ENCODE measurements at regions not wholly inside any gene's neighbourhood (a gene's known extent, or its start where the extent isn't known, plus 50 kb on each side); places are given as distances from the start of the nearest gene placed in this dataset.
"Not testable (repeated sequence)": the region's sequence is repeated elsewhere in the genome, so short reads cannot be mapped to it uniquely, and the experiment has no call there.

GRCh38 chr6:126721581-126722160 is 381.8 kb downstream of the CENPW start:
- in situ Hi-C loops (cut with HindIII; ENCODE audit: low sequenced_read_pairs), result no loop called here
- no peak for DNase-seq (ENCODE audit: low spot score)

GRCh38 chr6:126722411-126722810 is 382.5 kb downstream of the CENPW start:
- DNase-seq (ENCODE audit: low spot score), result no peak
- in situ Hi-C loops (cut with HindIII; ENCODE audit: low sequenced_read_pairs), result no loop called here

GRCh38 chr6:126723541-126724170 is 383.7 kb downstream of the CENPW start:
- DNase-seq (ENCODE audit: low spot score), result no peak
- in situ Hi-C loops (cut with HindIII; ENCODE audit: low sequenced_read_pairs), result no loop called here

- in situ Hi-C loops (cut with HindIII; ENCODE audit: low sequenced_read_pairs), result no loop called here
Observed at GRCh38 chr6:126724821-126725220, 384.9 kb downstream of the CENPW start.

DNA sequence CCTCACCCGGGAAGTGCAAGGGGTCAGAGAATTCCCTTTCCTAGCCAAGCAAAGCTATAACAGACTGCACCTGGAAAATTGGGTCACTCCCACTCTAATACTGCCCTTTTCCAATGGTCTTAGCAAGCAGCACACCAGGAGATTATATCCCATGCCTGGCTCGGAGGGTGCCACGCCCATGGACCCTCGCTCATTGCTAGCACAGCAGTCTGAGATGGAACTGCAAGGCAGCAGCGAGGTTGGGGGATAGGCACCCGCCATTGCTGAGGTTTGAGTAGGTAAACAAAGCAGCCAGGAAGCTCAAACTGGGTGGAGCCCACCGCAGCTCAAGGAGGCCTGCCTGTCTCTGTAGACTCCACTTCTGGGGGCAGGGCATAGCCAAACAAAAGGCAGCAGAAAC is 386.5 kb downstream of the CENPW start:
- in situ Hi-C loops (cut with HindIII; ENCODE audit: low sequenced_read_pairs), result not testable (repeated sequence)

More at GRCh38 chr6:126724821-126725220, 384.9 kb downstream of the CENPW start:
- DNase-seq (ENCODE audit: low spot score), result no peak

GRCh38 chr6:126738146-126738545 is 380.3 kb upstream of the RSPO3 start:
- no peak for DNase-seq (ENCODE audit: low spot score)
- in situ Hi-C loops (cut with HindIII; ENCODE audit: low sequenced_read_pairs), result no loop called here

More for the DNA sequence above, 386.5 kb downstream of the CENPW start:
- DNase-seq (ENCODE audit: low spot score), result not testable (repeated sequence)

GRCh38 chr6:126738641-126739040 is 379.8 kb upstream of the RSPO3 start:
- no peak for DNase-seq (ENCODE audit: low spot score)
- in situ Hi-C loops (cut with HindIII; ENCODE audit: low sequenced_read_pairs), result no loop called here

GRCh38 chr6:126743076-126743475 is 375.4 kb upstream of the RSPO3 start:
- in situ Hi-C loops (cut with HindIII; ENCODE audit: low sequenced_read_pairs), result no loop called here
- DNase-seq (ENCODE audit: low spot score), result no peak

DNA sequence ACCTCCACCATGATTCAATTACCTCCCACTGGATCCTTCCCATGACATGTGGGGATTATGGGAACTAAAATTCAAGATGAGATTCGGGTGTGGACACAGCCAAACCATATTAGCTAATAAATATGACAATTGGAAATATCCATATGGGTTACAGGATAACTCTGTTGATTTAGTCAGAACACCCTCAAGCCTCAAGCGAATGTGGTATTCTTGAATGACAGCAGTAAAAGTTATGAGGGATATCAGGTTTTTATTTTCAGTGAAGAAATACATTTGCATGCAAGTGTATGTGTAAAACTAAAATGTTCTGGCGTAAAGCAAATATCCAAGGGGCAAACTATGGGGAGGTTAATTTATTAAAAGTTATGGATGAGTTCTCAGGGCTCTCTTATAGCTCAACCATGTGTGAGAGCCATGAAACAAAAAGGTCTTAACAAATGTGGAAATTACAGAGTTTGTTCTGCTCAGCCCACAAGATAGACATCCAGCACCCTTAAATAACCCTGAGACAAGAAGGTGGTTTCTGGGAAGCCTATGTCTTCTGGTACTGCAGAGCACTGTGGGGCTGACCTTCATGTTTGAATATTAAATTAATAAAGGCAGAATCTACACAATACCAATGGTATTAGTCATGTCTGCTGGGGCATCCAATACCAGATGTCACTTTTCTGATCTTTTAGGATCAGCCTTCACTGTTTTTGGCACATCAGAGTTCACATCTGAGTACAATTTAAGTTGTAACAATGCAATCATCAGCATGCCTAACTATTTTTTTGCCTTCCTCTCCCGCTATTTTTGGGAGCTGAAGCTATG is 370.5 kb upstream of the RSPO3 start:
- DNase-seq (ENCODE audit: low spot score), result no peak
- in situ Hi-C loops (cut with HindIII; ENCODE audit: low sequenced_read_pairs), result no loop called here

GRCh38 chr6:126753606-126754005 is 364.9 kb upstream of the RSPO3 start:
- in situ Hi-C loops (cut with HindIII; ENCODE audit: low sequenced_read_pairs), result no loop called here
- DNase-seq (ENCODE audit: low spot score), result no peak

GRCh38 chr6:126761854-126762253 is 356.6 kb upstream of the RSPO3 start:
- in situ Hi-C loops (cut with HindIII; ENCODE audit: low sequenced_read_pairs), result no loop called here
- DNase-seq (ENCODE audit: low spot score), result no peak

- in situ Hi-C loops (cut with HindIII; ENCODE audit: low sequenced_read_pairs), result no loop called here
- DNase-seq (ENCODE audit: low spot score), result peak; percentile 26
Observed at GRCh38 chr6:126764104-126764503, 354.4 kb upstream of the RSPO3 start.

- DNase-seq (ENCODE audit: low spot score), result peak; percentile 9
- in situ Hi-C loops (cut with HindIII; ENCODE audit: low sequenced_read_pairs), result no loop called here
Observed at GRCh38 chr6:126764671-126765070, 353.8 kb upstream of the RSPO3 start.

GRCh38 chr6:126766820-126767219 is 351.7 kb upstream of the RSPO3 start:
- in situ Hi-C loops (cut with HindIII; ENCODE audit: low sequenced_read_pairs), result no loop called here

GRCh38 chr6:126767711-126768110 is 350.8 kb upstream of the RSPO3 start:
- in situ Hi-C loops (cut with HindIII; ENCODE audit: low sequenced_read_pairs), result no loop called here
- no peak for DNase-seq (ENCODE audit: low spot score)

More at GRCh38 chr6:126766820-126767219, 351.7 kb upstream of the RSPO3 start:
- DNase-seq (ENCODE audit: low spot score), result no peak

- in situ Hi-C loops (cut with HindIII; ENCODE audit: low sequenced_read_pairs), result no loop called here
- DNase-seq (ENCODE audit: low spot score), result no peak
Observed at GRCh38 chr6:126770176-126770575, 348.3 kb upstream of the RSPO3 start.

- in situ Hi-C loops (cut with HindIII; ENCODE audit: low sequenced_read_pairs), result no loop called here
- no peak for DNase-seq (ENCODE audit: low spot score)
Observed at GRCh38 chr6:126773112-126773805, 345.2 kb upstream of the RSPO3 start.

- DNase-seq (ENCODE audit: low spot score), result no peak
- in situ Hi-C loops (cut with HindIII; ENCODE audit: low sequenced_read_pairs), result no loop called here
Observed at GRCh38 chr6:126779331-126779730, 339.1 kb upstream of the RSPO3 start.

DNA sequence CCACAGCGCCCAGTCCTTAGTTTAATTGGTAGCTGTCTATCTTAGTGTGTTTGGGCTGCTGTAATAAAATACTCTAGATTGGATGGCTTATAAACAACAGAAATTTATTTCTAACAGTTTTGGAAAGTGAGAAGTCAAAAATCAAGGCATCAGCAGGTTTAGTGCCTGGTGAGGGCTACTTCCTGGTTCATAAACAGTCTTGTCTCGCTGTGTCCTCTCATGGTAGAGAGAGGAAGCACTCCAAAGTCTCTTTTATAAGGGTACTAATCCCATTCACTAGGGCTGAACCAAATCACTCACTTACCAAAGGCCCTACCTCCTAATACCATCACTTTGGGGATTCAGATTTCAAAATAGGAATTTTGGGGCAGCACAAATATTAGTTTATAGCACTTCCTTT is 336.9 kb upstream of the RSPO3 start:
- DNase-seq (ENCODE audit: low spot score), result no peak
- in situ Hi-C loops (cut with HindIII; ENCODE audit: low sequenced_read_pairs), result no loop called here

All from G401 (cell line).